ENCODE measurements at regions not wholly inside any gene's neighbourhood (a gene's known extent, or its start where the extent isn't known, plus 50 kb on each side); places are given as distances from the start of the nearest gene placed in this dataset.

- Histone ChIP-seq H3K27ac (peak overlapping the region in 3 of 4 donors; percentile 15 to 78 (median 64)), H3K36me3 (no peaks in the 10 kb centered on the region), H3K4me3 (no peak overlapping the region), H3K27me3 (no peaks in the 10 kb centered on the region), H3K9me3 (no peaks in the 10 kb centered on the region), H3K4me1 (peaks cover 0 to 20% (median 0%) of the 10 kb centered on the region in 4 donors)
- no peak for TF ChIP-seq POLR2A (IDR thresholded peaks at IDR 0.05)
- no peak for TF ChIP-seq CTCF (IDR thresholded peaks at IDR 0.05)
- TF ChIP-seq EP300 (IDR thresholded peaks at IDR 0.05): no peak
- WGBS, 2 donors: 33 to 43% methylated on average over 2 of the region's 2 CpGs
- DNase-seq (ENCODE audit: low spot score in 2 of 2): no peak
Observed at GRCh38 chr2:181760521-181760920, 80.2 kb upstream of the NEUROD1 start.

GRCh38 chr2:181761175-181761574 is 80.9 kb upstream of the NEUROD1 start:
- Histone ChIP-seq H3K27me3 (no peaks in the 10 kb centered on the region), H3K36me3 (no peaks in the 10 kb centered on the region), H3K4me1 (peaks cover 0 to 20% (median 0%) of the 10 kb centered on the region in 4 donors), H3K4me3 (no peak overlapping the region), H3K27ac (peak overlapping the region in 3 of 4 donors; percentile 15 to 78 (median 64)), H3K9me3 (no peaks in the 10 kb centered on the region)
- DNase-seq (ENCODE audit: low spot score in 2 of 2): no peak
- 79 to 80% methylated on average over 2 of the region's 2 CpGs for WGBS, 2 donors
- no peak for TF ChIP-seq EP300 (IDR thresholded peaks at IDR 0.05)
- TF ChIP-seq CTCF (IDR thresholded peaks at IDR 0.05): no peak

GRCh38 chr2:181762000-181762399 is 81.7 kb upstream of the NEUROD1 start:
- H3K36me3 ChIP-seq: no peaks in the 10 kb centered on the region
- H3K4me3 ChIP-seq: no peak overlapping the region
- H3K9me3 ChIP-seq: no peaks in the 10 kb centered on the region
- TF ChIP-seq CTCF (IDR thresholded peaks at IDR 0.05): no peak
- TF ChIP-seq POLR2A (IDR thresholded peaks at IDR 0.05): no peak
- no peak for TF ChIP-seq EP300 (IDR thresholded peaks at IDR 0.05)
- H3K27ac ChIP-seq: no peak overlapping the region
- H3K4me1 ChIP-seq: peaks cover 0 to 20% (median 0%) of the 10 kb centered on the region in 4 donors
- 64 to 65% methylated on average over 5 of the region's 5 CpGs for WGBS, 2 donors
- H3K27me3 ChIP-seq: no peaks in the 10 kb centered on the region
- DNase-seq (ENCODE audit: low spot score in 2 of 2): no peak

GRCh38 chr2:181762848-181763247 is 82.5 kb upstream of the NEUROD1 start:
- Histone ChIP-seq H3K4me1 (peaks cover 0 to 20% (median 0%) of the 10 kb centered on the region in 4 donors), H3K27ac (no peak overlapping the region), H3K27me3 (no peaks in the 10 kb centered on the region), H3K4me3 (no peak overlapping the region), H3K9me3 (no peaks in the 10 kb centered on the region), H3K36me3 (no peaks in the 10 kb centered on the region)
- 93 to 96% methylated on average over 5 of the region's 5 CpGs for WGBS, 2 donors
- TF ChIP-seq POLR2A (IDR thresholded peaks at IDR 0.05) (no peak), EP300 (IDR thresholded peaks at IDR 0.05) (no peak), CTCF (IDR thresholded peaks at IDR 0.05) (no peak)
- no peak for DNase-seq (ENCODE audit: low spot score in 2 of 2)

GRCh38 chr2:181763423-181763822 is 83.1 kb upstream of the NEUROD1 start:
- DNase-seq (ENCODE audit: low spot score in 2 of 2): no peak
- TF ChIP-seq CTCF (IDR thresholded peaks at IDR 0.05) (no peak), EP300 (IDR thresholded peaks at IDR 0.05) (no peak), POLR2A (IDR thresholded peaks at IDR 0.05) (no peak)
- WGBS, 2 donors: 84 to 91% methylated on average over 4 of the region's 4 CpGs
- Histone ChIP-seq H3K27me3 (no peaks in the 10 kb centered on the region), H3K4me3 (no peak overlapping the region), H3K27ac (no peak overlapping the region), H3K9me3 (no peaks in the 10 kb centered on the region), H3K4me1 (peaks cover 0 to 20% (median 0%) of the 10 kb centered on the region in 4 donors), H3K36me3 (no peaks in the 10 kb centered on the region)

All from tibial nerve (tissue), 4 donors.